Activated CD4-positive, CD25-positive, alpha-beta regulatory T cell treated with anti-CD3 and anti-CD28 coated beads, Interleukin-2, amount 50 U/mL, for 24 hours (primary cell): ENCODE measurements at regions not wholly inside any gene's neighbourhood (a gene's known extent, or its start where the extent isn't known, plus 50 kb on each side); places are given as distances from the start of the nearest gene placed in this dataset.
A peak's percentile ranks its signal among the peaks of the same experiment; 100 is the strongest.
"Not testable (repeated sequence)": the region's sequence is repeated elsewhere in the genome, so short reads cannot be mapped to it uniquely, and the experiment has no call there.

ENCODE experiments used
- ATAC-seq, 2 donors: fragments of 150-1000 bp; cut with Tn5 transposase; one replicate each; pipeline ENCODE4 v1.10.0; 2021; ENCODE audit warnings: mild to moderate bottlenecking in 1 of 2, moderate library complexity in 1 of 2

- no peak for ATAC-seq
These were observed 370.0 kb upstream of the GHITM start for GRCh38 chr10:83769281-83769820.

- ATAC-seq = not testable (repeated sequence)
These were observed 352.6 kb upstream of the GHITM start for GRCh38 chr10:83786701-83787100.

- ATAC-seq = no peak
These were observed 337.3 kb upstream of the GHITM start for GRCh38 chr10:83801983-83802382.

GRCh38 chr10:83806717-83807116 is 332.6 kb upstream of the GHITM start:
- ATAC-seq = no peak

GRCh38 chr10:83809001-83809400 is 330.3 kb upstream of the GHITM start:
- no peak for ATAC-seq

- no peak for ATAC-seq
These were observed 322.4 kb upstream of the GHITM start for GRCh38 chr10:83816942-83817341.

- ATAC-seq = no peak
These were observed 321.5 kb upstream of the GHITM start for GRCh38 chr10:83817797-83818196.

- ATAC-seq = no peak
These were observed 319.7 kb upstream of the GHITM start for GRCh38 chr10:83819609-83820008.

- no peak for ATAC-seq
These were observed 319.3 kb upstream of the GHITM start for GRCh38 chr10:83820033-83820432.

GRCh38 chr10:83824099-83824498 is 315.2 kb upstream of the GHITM start:
- ATAC-seq = no peak

GRCh38 chr10:83834096-83834495 is 305.2 kb upstream of the GHITM start:
- ATAC-seq = no peak

GRCh38 chr10:83835945-83836745 is 303.2 kb upstream of the GHITM start:
- no peak for ATAC-seq

- no peak for ATAC-seq
These were observed 290.6 kb upstream of the GHITM start for GRCh38 chr10:83848677-83849076.

- ATAC-seq = no peak
These were observed 290.2 kb upstream of the GHITM start for GRCh38 chr10:83849150-83849549.

GRCh38 chr10:83852146-83852545 is 287.2 kb upstream of the GHITM start:
- ATAC-seq = no peak

GRCh38 chr10:83862723-83863122 is 276.6 kb upstream of the GHITM start:
- no peak for ATAC-seq

GRCh38 chr10:83863283-83863966 is 275.9 kb upstream of the GHITM start:
- ATAC-seq = no peak

GRCh38 chr10:83869898-83870297 is 269.4 kb upstream of the GHITM start:
- no peak for ATAC-seq

GRCh38 chr10:83871187-83872081 is 267.9 kb upstream of the GHITM start:
- peak; percentile 48 to 61 for ATAC-seq

GRCh38 chr10:83880252-83880791 is 259.0 kb upstream of the GHITM start:
- no peak for ATAC-seq

- ATAC-seq = no peak
These were observed 257.6 kb upstream of the GHITM start for GRCh38 chr10:83881661-83882060.

GRCh38 chr10:83886871-83887270 is 252.4 kb upstream of the GHITM start:
- no peak for ATAC-seq

GRCh38 chr10:83892737-83893136 is 246.6 kb upstream of the GHITM start:
- ATAC-seq = no peak
